ENCODE measurements at regions not wholly inside any gene's neighbourhood (a gene's known extent, or its start where the extent isn't known, plus 50 kb on each side); places are given as distances from the start of the nearest gene placed in this dataset.
A peak's percentile ranks its signal among the peaks of the same experiment; 100 is the strongest.

- no peak overlapping the region for H3K27ac Mint-ChIP-seq
- TF ChIP-seq, protein P1, sequence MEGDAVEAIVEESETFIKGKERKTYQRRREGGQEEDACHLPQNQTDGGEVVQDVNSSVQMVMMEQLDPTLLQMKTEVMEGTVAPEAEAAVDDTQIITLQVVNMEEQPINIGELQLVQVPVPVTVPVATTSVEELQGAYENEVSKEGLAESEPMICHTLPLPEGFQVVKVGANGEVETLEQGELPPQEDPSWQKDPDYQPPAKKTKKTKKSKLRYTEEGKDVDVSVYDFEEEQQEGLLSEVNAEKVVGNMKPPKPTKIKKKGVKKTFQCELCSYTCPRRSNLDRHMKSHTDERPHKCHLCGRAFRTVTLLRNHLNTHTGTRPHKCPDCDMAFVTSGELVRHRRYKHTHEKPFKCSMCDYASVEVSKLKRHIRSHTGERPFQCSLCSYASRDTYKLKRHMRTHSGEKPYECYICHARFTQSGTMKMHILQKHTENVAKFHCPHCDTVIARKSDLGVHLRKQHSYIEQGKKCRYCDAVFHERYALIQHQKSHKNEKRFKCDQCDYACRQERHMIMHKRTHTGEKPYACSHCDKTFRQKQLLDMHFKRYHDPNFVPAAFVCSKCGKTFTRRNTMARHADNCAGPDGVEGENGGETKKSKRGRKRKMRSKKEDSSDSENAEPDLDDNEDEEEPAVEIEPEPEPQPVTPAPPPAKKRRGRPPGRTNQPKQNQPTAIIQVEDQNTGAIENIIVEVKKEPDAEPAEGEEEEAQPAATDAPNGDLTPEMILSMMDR (IDR thresholded peaks at IDR 0.05), result no peak
- H3K9me3 Mint-ChIP-seq, result no peaks in the 10 kb centered on the region
- no peaks in the 10 kb centered on the region for H3K4me1 Mint-ChIP-seq
- DNase-seq, result no peak
- no peak overlapping the region for H3K4me3 Mint-ChIP-seq
- H3K36me3 Mint-ChIP-seq (ENCODE audit: low read depth), result no peaks in the 10 kb centered on the region
- H3K27me3 Mint-ChIP-seq (ENCODE audit: low read depth, poor library complexity), result no peaks in the 10 kb centered on the region
These were observed 179.5 kb upstream of the CD96 start for GRCh38 chr3:111362381-111363009.

- no peak overlapping the region for H3K27ac Mint-ChIP-seq
- H3K9me3 Mint-ChIP-seq, result peaks cover 17% of the 10 kb centered on the region
- H3K36me3 Mint-ChIP-seq (ENCODE audit: low read depth), result peaks cover 4% of the 10 kb centered on the region
- H3K4me3 Mint-ChIP-seq, result no peak overlapping the region
- H3K27me3 Mint-ChIP-seq (ENCODE audit: low read depth, poor library complexity), result no peaks in the 10 kb centered on the region
- no peaks in the 10 kb centered on the region for H3K4me1 Mint-ChIP-seq
- DNase-seq, result no peak
- TF ChIP-seq, protein P1 (IDR thresholded peaks at IDR 0.05), result no peak
These were observed 175.5 kb upstream of the CD96 start for GRCh38 chr3:111366515-111366914.

GRCh38 chr3:111368056-111368455 is 173.9 kb upstream of the CD96 start:
- DNase-seq, result no peak
- Mint-ChIP-seq H3K4me1 (no peaks in the 10 kb centered on the region), H3K4me3 (no peak overlapping the region), H3K27ac (no peak overlapping the region), H3K9me3 (peaks cover 31% of the 10 kb centered on the region), H3K27me3 (ENCODE audit: low read depth, poor library complexity) (no peaks in the 10 kb centered on the region), H3K36me3 (ENCODE audit: low read depth) (peaks cover 4% of the 10 kb centered on the region)
- TF ChIP-seq, protein P1 (IDR thresholded peaks at IDR 0.05), result no peak

GRCh38 chr3:111369958-111370357 is 172.0 kb upstream of the CD96 start:
- H3K27me3 Mint-ChIP-seq (ENCODE audit: low read depth, poor library complexity), result no peaks in the 10 kb centered on the region
- H3K4me3 Mint-ChIP-seq, result no peak overlapping the region

GRCh38 chr3:111373239-111373638 is 168.8 kb upstream of the CD96 start:
- no peak for DNase-seq
- TF ChIP-seq, protein P1 (IDR thresholded peaks at IDR 0.05), result no peak
- H3K4me3 Mint-ChIP-seq, result no peak overlapping the region
- no peaks in the 10 kb centered on the region for H3K4me1 Mint-ChIP-seq
- H3K27ac Mint-ChIP-seq, result no peak overlapping the region
- H3K27me3 Mint-ChIP-seq (ENCODE audit: low read depth, poor library complexity), result no peaks in the 10 kb centered on the region
- peaks cover 62% of the 10 kb centered on the region for H3K9me3 Mint-ChIP-seq
- peaks cover 4% of the 10 kb centered on the region for H3K36me3 Mint-ChIP-seq (ENCODE audit: low read depth)

More at GRCh38 chr3:111369958-111370357, 172.0 kb upstream of the CD96 start:
- Mint-ChIP-seq H3K36me3 (ENCODE audit: low read depth) (peaks cover 4% of the 10 kb centered on the region), H3K9me3 (peaks cover 45% of the 10 kb centered on the region), H3K4me1 (no peaks in the 10 kb centered on the region), H3K27ac (no peak overlapping the region)
- TF ChIP-seq, protein P1 (IDR thresholded peaks at IDR 0.05), result no peak
- DNase-seq, result no peak

GRCh38 chr3:111373861-111374260 is 168.1 kb upstream of the CD96 start:
- TF ChIP-seq, protein P1 (IDR thresholded peaks at IDR 0.05), result no peak
- DNase-seq, result no peak
- Mint-ChIP-seq H3K4me3 (no peak overlapping the region), H3K36me3 (ENCODE audit: low read depth) (peaks cover 4% of the 10 kb centered on the region), H3K9me3 (peaks cover 62% of the 10 kb centered on the region), H3K4me1 (no peaks in the 10 kb centered on the region), H3K27ac (peak overlapping the region; percentile 31), H3K27me3 (ENCODE audit: low read depth, poor library complexity) (no peaks in the 10 kb centered on the region)
